K562 (cell line): ENCODE measurements at regions not wholly inside any gene's neighbourhood (a gene's known extent, or its start where the extent isn't known, plus 50 kb on each side); places are given as distances from the start of the nearest gene placed in this dataset.

ENCODE experiments used
- CBX5 ChIP-seq: IDR thresholded peaks from 2 replicates; pipeline ENCODE4 v1.6.1; 2014; ENCODE audit warnings: low read depth, borderline replicate concordance
- CEBPB ChIP-seq: fragments of 450-650 bp; IDR thresholded peaks from 2 replicates; pipeline ENCODE4 v1.6.1; 2016; ENCODE audit warnings: missing genetic modification characterization, missing compliant biosample characterization
- CTCF ChIP-seq, 3 experiments: IDR thresholded peaks in 2 of 3; conservative IDR thresholded peaks in 1 of 3; 2 replicates each; pipeline ENCODE4 v1.5.1; 2011 to 2012; ENCODE audit warnings: low read length in 3 of 3, mild to moderate bottlenecking in 3 of 3, control low read depth in 2 of 3, improper control_type of control experiment in 1 of 3, inconsistent platforms in 1 of 3, low read depth in 1 of 3, mixed read lengths in 1 of 3, moderate library complexity in 1 of 3; ENCODE audit not compliant: insufficient read depth in 2 of 3
- FOS ChIP-seq: IDR thresholded peaks from 3 replicates; pipeline ENCODE4 v1.6.1; 2011; ENCODE audit not compliant: insufficient read length; ENCODE audit errors: extremely low read depth
- HCFC1 ChIP-seq: IDR thresholded peaks from 2 replicates; pipeline ENCODE4 v1.6.1; 2012; ENCODE audit warnings: low read depth, low read length, improper control_type of control experiment
- RFX7 ChIP-seq: fragments of 250-450 bp; sonication (Bioruptor Pico); IDR thresholded peaks from 2 replicates; pipeline ENCODE4 v1.5.1; 2021; ENCODE audit warnings: mild to moderate bottlenecking
- SIX5 ChIP-seq, 2 experiments: IDR thresholded peaks; 2 replicates each; pipeline ENCODE4 v1.6.1; 2011; ENCODE audit warnings: low read length in 2 of 2, borderline replicate concordance in 1 of 2, low read depth in 1 of 2, mild to moderate bottlenecking in 1 of 2, moderate library complexity in 1 of 2; ENCODE audit not compliant: insufficient read depth in 1 of 2
- SMARCE1 ChIP-seq: fragments of 450-650 bp; IDR thresholded peaks from 2 replicates; pipeline ENCODE4 v1.7.1; 2016; ENCODE audit warnings: mild to moderate bottlenecking
- ZBTB40 ChIP-seq, 2 experiments: fragments of 450-650 bp in 1 of 2; sonication (generic) in 1 of 2; formaldehyde crosslinking in 1 of 2; IDR thresholded peaks; 2 replicates each; pipeline versions ENCODE4 v1.7.1 to v1.9.0; 2016 to 2022; ENCODE audit warnings: inconsistent platforms in 1 of 2, mild to moderate bottlenecking in 1 of 2, missing genetic modification reagents in 1 of 2
- ZNF324 ChIP-seq: fragments of 250-450 bp; sonication (Bioruptor Pico); IDR thresholded peaks from 2 replicates; pipeline ENCODE4 v1.4.0; 2020; ENCODE audit warnings: mild to moderate bottlenecking
- ZNF639 ChIP-seq, 2 experiments: fragments of 200-800 bp in 1 of 2; sonication (Bioruptor generic) in 1 of 2; sonication (generic) in 1 of 2; formaldehyde crosslinking in 1 of 2; IDR thresholded peaks in 1 of 2; conservative IDR thresholded peaks in 1 of 2; 2 replicates each; pipeline versions ENCODE4 v1.5.0 to v1.6.1; 2016 to 2020; ENCODE audit warnings: missing compliant biosample characterization in 1 of 2, missing genetic modification characterization in 1 of 2, missing genetic modification reagents in 1 of 2

GRCh38 chr11:80163011-80163410 lies 722.2 kb upstream of the TENM4 start:
- no peak for TF ChIP-seq RFX7 (CRISPR knock-in tag)
- TF ChIP-seq ZNF324: no peak
- no peak for TF ChIP-seq ZBTB40 (IDR thresholded peaks at IDR 0.05)
- no peak for TF ChIP-seq ZBTB40 (CRISPR knock-in tag; IDR thresholded peaks at IDR 0.05)
- TF ChIP-seq CBX5: no peak
- no peak for TF ChIP-seq HCFC1
- TF ChIP-seq FOS: no peak
- no peak for TF ChIP-seq SMARCE1
- no peak for TF ChIP-seq ZNF639 (CRISPR knock-in tag; conservative IDR thresholded peaks at IDR 0.05 in 1 of 2, IDR thresholded peaks at IDR 0.05 in 1 of 2)
- TF ChIP-seq SIX5 (IDR thresholded peaks at IDR 0.05; ENCODE audit: borderline replicate concordance in 1 of 2, insufficient read depth in 1 of 2, low read depth in 1 of 2, low read length in 2 of 2): no peak
- TF ChIP-seq CTCF (IDR thresholded peaks at IDR 0.05 in 2 of 3, conservative IDR thresholded peaks at IDR 0.05 in 1 of 3; ENCODE audit: insufficient read depth in 2 of 3, low read depth in 1 of 3, low read length in 3 of 3): no peak
- no peak for TF ChIP-seq CEBPB (tag)
